Keratinocyte (primary cell): ENCODE measurements at regions not wholly inside any gene's neighbourhood (a gene's known extent, or its start where the extent isn't known, plus 50 kb on each side); places are given as distances from the start of the nearest gene placed in this dataset.

ENCODE experiments used
- CTCF ChIP-seq, 3 experiments: IDR thresholded peaks in 1 of 3; conservative IDR thresholded peaks in 1 of 3; optimal IDR thresholded peaks in 1 of 3; 2 replicates in 2 of 3; 3 replicates in 1 of 3; pipeline versions ENCODE3 to v1.5.1; 2011; ENCODE audit warnings: low read length in 3 of 3, mild to moderate bottlenecking in 3 of 3, moderate library complexity in 2 of 3, control low read depth in 1 of 3, inconsistent platforms in 1 of 3; ENCODE audit not compliant: insufficient read depth in 2 of 3; ENCODE audit errors: extremely low read depth in 1 of 3
- EZH2 ChIP-seq: IDR thresholded peaks from one replicate; pipeline ENCODE4 v1.6.1; 2012; ENCODE audit warnings: inconsistent platforms, mild to moderate bottlenecking, low read length, moderate library complexity

DNA sequence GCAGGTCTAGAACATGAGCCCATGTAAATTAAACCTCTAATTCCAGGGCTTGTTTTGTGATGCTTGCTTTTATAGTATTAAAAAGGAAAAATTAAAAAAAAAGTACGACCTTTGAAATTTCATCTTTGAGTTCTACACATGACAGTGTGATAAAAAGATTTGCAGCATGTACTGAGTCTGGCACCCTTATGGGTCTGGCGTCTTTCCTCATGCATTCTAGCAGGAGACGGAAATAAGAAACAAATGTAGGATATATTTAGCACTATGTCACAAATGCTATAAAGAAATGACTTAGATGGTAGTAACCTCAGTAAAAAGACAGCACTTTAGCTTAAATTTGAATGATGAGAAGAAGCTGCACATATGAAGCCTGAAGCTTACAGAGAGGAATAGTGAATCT lies 1474.3 kb upstream of the CDH6 start:
- TF ChIP-seq CTCF (optimal IDR thresholded peaks at IDR 0.05 in 1 of 3, IDR thresholded peaks at IDR 0.05 in 1 of 3, conservative IDR thresholded peaks at IDR 0.05 in 1 of 3; ENCODE audit: extremely low read depth in 1 of 3, insufficient read depth in 2 of 3, low read length in 3 of 3) = no peak
- TF ChIP-seq EZH2 = no peak
